Keratinocyte (primary cell): ENCODE measurements at regions not wholly inside any gene's neighbourhood (a gene's known extent, or its start where the extent isn't known, plus 50 kb on each side); places are given as distances from the start of the nearest gene placed in this dataset.

Experiments
- DNase-seq: peaks from one replicate; pipeline ENCODE4 v3.0.0-alpha.2; 2011; ENCODE audit warnings: low read depth, missing footprints, low spot score
- FAIRE-seq: peaks from 2 replicates; lab custom pipeline; 2011; peaks lifted over from hg19 to GRCh38; lab: Jason Lieb, UNC
- H2AFZ ChIP-seq: 2 replicates; pipeline ENCODE4 v1.6.0; 2012; ENCODE audit warnings: low read length, control low read depth, inconsistent platforms; ENCODE audit not compliant: control insufficient read depth
- H3K27ac ChIP-seq: 2 replicates; pipeline ENCODE4 v1.5.1; 2011; ENCODE audit warnings: low read length; ENCODE audit not compliant: control insufficient read depth, insufficient read depth
- H3K27me3 ChIP-seq: 3 replicates; pipeline ENCODE4 v1.6.0; 2011; ENCODE audit warnings: low read length; ENCODE audit not compliant: control insufficient read depth, insufficient read depth; ENCODE audit errors: extremely low read depth
- H3K36me3 ChIP-seq, 2 experiments: 2 replicates in 1 of 2; 3 replicates in 1 of 2; pipeline ENCODE4 v1.5.1; 2011; ENCODE audit warnings: low read length in 2 of 2, mild to moderate bottlenecking in 1 of 2; ENCODE audit not compliant: control insufficient read depth in 2 of 2, insufficient read depth in 2 of 2; ENCODE audit errors: extremely low read depth in 1 of 2
- H3K4me1 ChIP-seq: 3 replicates; pipeline ENCODE4 v1.5.1; 2011; ENCODE audit warnings: low read length; ENCODE audit not compliant: control insufficient read depth, insufficient read depth; ENCODE audit errors: extremely low read depth
- H3K4me2 ChIP-seq: 3 replicates; pipeline ENCODE4 v1.6.0; 2011; ENCODE audit warnings: low read depth, low read length; ENCODE audit not compliant: control insufficient read depth, insufficient read depth; ENCODE audit errors: extremely low read depth
- H3K4me3 ChIP-seq, 3 experiments: fragments of 200-600 bp in 1 of 3; sonication (generic) in 1 of 3; 2 replicates in 2 of 3; 3 replicates in 1 of 3; pipeline ENCODE4 v1.5.1; 2011 to 2016; ENCODE audit warnings: low read length in 3 of 3, mild to moderate bottlenecking in 3 of 3, control low read depth in 2 of 3, inconsistent platforms in 1 of 3, low read depth in 1 of 3, mixed read lengths in 1 of 3, mixed run types in 1 of 3, moderate library complexity in 1 of 3; ENCODE audit not compliant: control insufficient read depth in 2 of 3, insufficient read depth in 2 of 3; ENCODE audit errors: extremely low read depth in 1 of 3
- H3K79me2 ChIP-seq: 2 replicates; pipeline ENCODE4 v1.6.0; 2012; ENCODE audit warnings: low read length; ENCODE audit not compliant: control insufficient read depth, insufficient read depth
- H3K9ac ChIP-seq: 3 replicates; pipeline ENCODE4 v1.6.0; 2011; ENCODE audit warnings: low read length; ENCODE audit not compliant: control insufficient read depth, insufficient read depth; ENCODE audit errors: extremely low read depth
- H3K9me1 ChIP-seq: 3 replicates; pipeline ENCODE4 v1.6.0; 2011; ENCODE audit warnings: low read length; ENCODE audit not compliant: control insufficient read depth, insufficient read depth; ENCODE audit errors: extremely low read depth
- H3K9me3 ChIP-seq: 2 replicates; pipeline ENCODE4 v1.5.1; 2012; ENCODE audit warnings: low read depth, low read length; ENCODE audit not compliant: control insufficient read depth
- H4K20me1 ChIP-seq: 3 replicates; pipeline ENCODE4 v1.6.0; 2011; ENCODE audit warnings: low read length; ENCODE audit not compliant: control insufficient read depth, insufficient read depth; ENCODE audit errors: extremely low read depth
- EZH2 ChIP-seq: IDR thresholded peaks from one replicate; pipeline ENCODE4 v1.6.1; 2012; ENCODE audit warnings: inconsistent platforms, mild to moderate bottlenecking, low read length, moderate library complexity
- dilution Hi-C: fragments of 300-500 bp; cut with MboI; formaldehyde crosslinking; loops from one replicate; pipeline ENCODE4 v1.7.0; 2020; ENCODE audit warnings: low sequenced_read_pairs; ENCODE audit not compliant: extremely low pct_ligation_motif_present
- TF ChIP-seq, protein P1 (sequence below), 3 experiments: IDR thresholded peaks in 1 of 3; conservative IDR thresholded peaks in 1 of 3; optimal IDR thresholded peaks in 1 of 3; 2 replicates in 2 of 3; 3 replicates in 1 of 3; pipeline versions ENCODE3 to v1.5.1; 2011; ENCODE audit warnings: low read length in 3 of 3, mild to moderate bottlenecking in 3 of 3, moderate library complexity in 2 of 3, control low read depth in 1 of 3, inconsistent platforms in 1 of 3; ENCODE audit not compliant: insufficient read depth in 2 of 3; ENCODE audit errors: extremely low read depth in 1 of 3

DNA sequence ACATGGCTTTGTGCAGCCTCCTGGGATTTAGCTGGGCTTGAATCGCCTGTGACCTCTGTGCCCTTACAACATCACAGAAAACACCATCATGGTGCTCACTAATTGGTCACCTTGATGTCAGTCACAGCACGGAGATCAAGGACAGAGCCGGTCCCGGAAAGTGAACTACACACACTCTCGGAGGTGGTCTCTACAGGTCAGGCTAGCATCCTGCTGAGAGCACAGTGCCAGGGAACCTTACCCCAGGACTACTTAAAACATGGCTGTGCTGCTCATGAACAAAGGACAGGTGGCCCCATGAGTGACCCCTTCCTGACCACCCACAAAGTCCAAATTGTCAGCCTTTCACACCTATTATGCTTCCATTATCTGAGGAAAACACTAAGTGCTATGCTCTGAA, 1782.1 kb upstream of the CELF4 start:
- dilution Hi-C loops = no loop called here
- TF ChIP-seq EZH2 = no peak
- TF ChIP-seq, protein P1, sequence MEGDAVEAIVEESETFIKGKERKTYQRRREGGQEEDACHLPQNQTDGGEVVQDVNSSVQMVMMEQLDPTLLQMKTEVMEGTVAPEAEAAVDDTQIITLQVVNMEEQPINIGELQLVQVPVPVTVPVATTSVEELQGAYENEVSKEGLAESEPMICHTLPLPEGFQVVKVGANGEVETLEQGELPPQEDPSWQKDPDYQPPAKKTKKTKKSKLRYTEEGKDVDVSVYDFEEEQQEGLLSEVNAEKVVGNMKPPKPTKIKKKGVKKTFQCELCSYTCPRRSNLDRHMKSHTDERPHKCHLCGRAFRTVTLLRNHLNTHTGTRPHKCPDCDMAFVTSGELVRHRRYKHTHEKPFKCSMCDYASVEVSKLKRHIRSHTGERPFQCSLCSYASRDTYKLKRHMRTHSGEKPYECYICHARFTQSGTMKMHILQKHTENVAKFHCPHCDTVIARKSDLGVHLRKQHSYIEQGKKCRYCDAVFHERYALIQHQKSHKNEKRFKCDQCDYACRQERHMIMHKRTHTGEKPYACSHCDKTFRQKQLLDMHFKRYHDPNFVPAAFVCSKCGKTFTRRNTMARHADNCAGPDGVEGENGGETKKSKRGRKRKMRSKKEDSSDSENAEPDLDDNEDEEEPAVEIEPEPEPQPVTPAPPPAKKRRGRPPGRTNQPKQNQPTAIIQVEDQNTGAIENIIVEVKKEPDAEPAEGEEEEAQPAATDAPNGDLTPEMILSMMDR (optimal IDR thresholded peaks at IDR 0.05 in 1 of 3, IDR thresholded peaks at IDR 0.05 in 1 of 3, conservative IDR thresholded peaks at IDR 0.05 in 1 of 3; ENCODE audit: extremely low read depth in 1 of 3, insufficient read depth in 2 of 3, low read length in 3 of 3) = no peak

DNA sequence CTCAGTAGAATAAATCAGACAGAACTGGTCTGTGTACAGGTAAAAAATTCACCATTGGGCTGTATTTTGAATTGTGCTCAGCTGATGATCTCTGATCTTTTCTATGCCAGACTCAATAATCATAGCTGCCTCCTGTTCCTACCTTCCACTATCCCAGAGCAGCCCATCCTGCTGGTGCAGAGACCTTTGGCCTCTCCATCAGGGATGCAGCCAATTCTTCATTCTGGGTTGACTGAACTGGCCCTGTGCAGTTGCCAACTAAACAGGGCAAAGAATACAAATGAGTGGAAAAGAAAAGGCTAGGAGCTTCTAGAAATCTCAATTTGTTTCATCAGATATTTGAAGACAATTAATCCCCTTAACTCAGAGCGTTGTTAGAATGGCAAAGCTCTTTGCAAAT, 1781.3 kb upstream of the CELF4 start:
- H3K4me3 ChIP-seq = no peak overlapping the region
- FAIRE-seq (no peak), DNase-seq (no peak)
- H3K9me3 ChIP-seq = no peaks in the 10 kb centered on the region
- H3K79me2 ChIP-seq = no peaks in the 10 kb centered on the region
- no peak overlapping the region for H2AFZ ChIP-seq
- no peak overlapping the region for H3K4me2 ChIP-seq
- H3K4me1 ChIP-seq = no peaks in the 10 kb centered on the region
- dilution Hi-C loops = no loop called here
- no peaks in the 10 kb centered on the region for H4K20me1 ChIP-seq
- no peak overlapping the region for H3K9ac ChIP-seq
- H3K36me3 ChIP-seq = no peaks in the 10 kb centered on the region
- H3K27ac ChIP-seq = no peak overlapping the region
- H3K9me1 ChIP-seq = no peaks in the 10 kb centered on the region
- H3K27me3 ChIP-seq = no peaks in the 10 kb centered on the region
- TF ChIP-seq, protein P1 (optimal IDR thresholded peaks at IDR 0.05 in 1 of 3, IDR thresholded peaks at IDR 0.05 in 1 of 3, conservative IDR thresholded peaks at IDR 0.05 in 1 of 3; ENCODE audit: extremely low read depth in 1 of 3, insufficient read depth in 2 of 3, low read length in 3 of 3) = no peak
- TF ChIP-seq EZH2 = no peak

More for the DNA sequence above, 1782.1 kb upstream of the CELF4 start:
- FAIRE-seq (no peak), DNase-seq (no peak)
- H3K27me3 ChIP-seq = no peaks in the 10 kb centered on the region
- H3K9me3 ChIP-seq = no peaks in the 10 kb centered on the region
- no peaks in the 10 kb centered on the region for H3K9me1 ChIP-seq
- H4K20me1 ChIP-seq = no peaks in the 10 kb centered on the region
- no peaks in the 10 kb centered on the region for H3K79me2 ChIP-seq
- no peak overlapping the region for H3K4me2 ChIP-seq
- H3K36me3 ChIP-seq = no peaks in the 10 kb centered on the region
- H3K27ac ChIP-seq = no peak overlapping the region
- no peak overlapping the region for H3K4me3 ChIP-seq
- no peak overlapping the region for H3K9ac ChIP-seq
- H3K4me1 ChIP-seq = no peaks in the 10 kb centered on the region
- H2AFZ ChIP-seq = no peak overlapping the region
